Gastrocnemius medialis (tissue), 4 donors: ENCODE measurements at regions not wholly inside any gene's neighbourhood (a gene's known extent, or its start where the extent isn't known, plus 50 kb on each side); places are given as distances from the start of the nearest gene placed in this dataset.

ENCODE experiments used
- ATAC-seq, 2 donors: fragments of 150-250 bp; one replicate each; pipeline ENCODE4 v1.9.1; 2016
- DNase-seq, 2 donors: peaks; one replicate each; pipeline ENCODE4 v3.0.0-alpha.2; 2019
- H3K27ac ChIP-seq, 4 donors: fragments of 200-600 bp; sonication (generic); 1 replicate in 1 of 4; 2 replicates in 3 of 4; pipeline ENCODE4 v1.5.1; 2016 to 2018; ENCODE audit warnings: mild to moderate bottlenecking in 2 of 4, moderate library complexity in 1 of 4
- H3K27me3 ChIP-seq, 3 donors: fragments of 200-600 bp; sonication (generic) in 2 of 3; 1 replicate in 1 of 3; 2 replicates in 2 of 3; pipeline versions ENCODE4 v1.5.1 to v1.6.0; 2016 to 2019; ENCODE audit warnings: mild to moderate bottlenecking in 1 of 3, moderate library complexity in 1 of 3
- H3K36me3 ChIP-seq, 2 donors: fragments of 200-600 bp; sonication (generic) in 1 of 2; one replicate each; pipeline ENCODE4 v1.5.1; 2017 to 2018
- H3K4me1 ChIP-seq, 2 donors: fragments of 200-600 bp; sonication (generic) in 1 of 2; one replicate each; pipeline ENCODE4 v1.5.1; 2016 to 2017; ENCODE audit warnings: mild to moderate bottlenecking in 2 of 2
- H3K4me3 ChIP-seq, 4 donors: fragments of 200-600 bp; sonication (generic) in 3 of 4; 1 replicate in 1 of 4; 2 replicates in 3 of 4; pipeline ENCODE4 v1.5.1; 2016 to 2019; ENCODE audit warnings: mild to moderate bottlenecking in 2 of 4
- H3K9me3 ChIP-seq, 3 donors: fragments of 200-600 bp; sonication (generic) in 2 of 3; 1 replicate in 1 of 3; 2 replicates in 2 of 3; pipeline ENCODE4 v1.5.1; 2016 to 2019
- POLR2A ChIP-seq, 2 donors: fragments of 450-650 bp; IDR thresholded peaks; one replicate each; pipeline ENCODE4 v1.6.1; 2017; ENCODE audit warnings: antibody characterized with exemption in 2 of 2, mild to moderate bottlenecking in 2 of 2, moderate library complexity in 2 of 2
- in situ Hi-C, 4 donors: fragments of 200-750 bp; cut with MboI; loops; one replicate each; pipeline versions ENCODE4 v1.15.0 to v1.8.0; 2017; ENCODE audit warnings: low sequenced_read_pairs in 4 of 4
- intact Hi-C: fragments of 100-400 bp; cut with DNase I; formaldehyde crosslinking; loops from one replicate; pipeline ENCODE4 v1.15.1; 2023; ENCODE audit warnings: low total_unique reads
- TF ChIP-seq, protein P1 (sequence below), 5 experiments: fragments of 450-650 bp in 3 of 5; fragments of 200-600 bp in 2 of 5; sonication (generic) in 2 of 5; IDR thresholded peaks in 4 of 5; conservative IDR thresholded peaks in 1 of 5; 1 replicate in 4 of 5; 2 replicates in 1 of 5; pipeline ENCODE4 v1.5.1; 2016 to 2019; ENCODE audit warnings: antibody characterized with exemption in 5 of 5, mild to moderate bottlenecking in 3 of 5, moderate library complexity in 3 of 5

DNA sequence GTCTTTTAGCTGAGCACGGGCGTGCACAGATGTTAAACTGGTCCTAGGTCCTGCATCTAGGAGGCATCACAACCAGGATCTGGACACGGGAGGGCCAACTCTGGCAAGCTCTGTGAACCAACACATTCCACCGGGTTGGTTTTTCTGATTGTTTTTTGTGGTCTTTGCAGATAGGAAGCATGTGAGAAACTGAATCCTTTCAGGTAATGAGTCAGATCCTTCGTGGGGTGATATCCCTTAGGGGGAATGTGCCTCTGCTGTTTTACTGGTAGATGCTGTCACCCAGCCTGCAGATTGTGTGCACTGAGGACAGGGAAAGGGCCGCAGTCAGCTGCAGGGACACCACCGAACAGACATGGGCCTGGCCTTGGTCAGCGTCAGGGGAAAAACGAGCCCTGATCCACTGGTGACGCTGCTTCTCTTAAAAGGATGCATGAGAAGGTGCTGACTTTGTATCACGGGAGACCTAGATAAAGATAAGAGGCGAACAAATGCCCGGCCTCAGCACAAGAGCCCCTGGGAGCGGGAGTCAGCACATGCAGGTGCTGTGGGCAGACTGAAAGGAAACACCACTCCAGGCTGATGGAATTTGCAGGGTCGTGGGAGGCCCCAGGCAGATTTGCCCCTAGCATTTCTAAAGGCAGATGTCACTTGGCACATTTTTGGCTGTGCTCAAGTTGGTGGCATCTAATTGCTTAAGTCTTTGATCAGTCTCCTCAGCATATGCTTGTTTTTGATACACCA is 51.1 kb downstream of the DOP1B start:
- Histone ChIP-seq H3K27ac (no peak overlapping the region), H3K4me3 (no peak overlapping the region), H3K27me3 (no peaks in the 10 kb centered on the region), H3K9me3 (no peaks in the 10 kb centered on the region), H3K36me3 (peaks cover 0 to 11% of the 10 kb centered on the region in 2 donors), H3K4me1 (peaks cover 16 to 24% of the 10 kb centered on the region in 2 donors)
- TF ChIP-seq POLR2A (IDR thresholded peaks at IDR 0.05), result no peak
- TF ChIP-seq, protein P1, sequence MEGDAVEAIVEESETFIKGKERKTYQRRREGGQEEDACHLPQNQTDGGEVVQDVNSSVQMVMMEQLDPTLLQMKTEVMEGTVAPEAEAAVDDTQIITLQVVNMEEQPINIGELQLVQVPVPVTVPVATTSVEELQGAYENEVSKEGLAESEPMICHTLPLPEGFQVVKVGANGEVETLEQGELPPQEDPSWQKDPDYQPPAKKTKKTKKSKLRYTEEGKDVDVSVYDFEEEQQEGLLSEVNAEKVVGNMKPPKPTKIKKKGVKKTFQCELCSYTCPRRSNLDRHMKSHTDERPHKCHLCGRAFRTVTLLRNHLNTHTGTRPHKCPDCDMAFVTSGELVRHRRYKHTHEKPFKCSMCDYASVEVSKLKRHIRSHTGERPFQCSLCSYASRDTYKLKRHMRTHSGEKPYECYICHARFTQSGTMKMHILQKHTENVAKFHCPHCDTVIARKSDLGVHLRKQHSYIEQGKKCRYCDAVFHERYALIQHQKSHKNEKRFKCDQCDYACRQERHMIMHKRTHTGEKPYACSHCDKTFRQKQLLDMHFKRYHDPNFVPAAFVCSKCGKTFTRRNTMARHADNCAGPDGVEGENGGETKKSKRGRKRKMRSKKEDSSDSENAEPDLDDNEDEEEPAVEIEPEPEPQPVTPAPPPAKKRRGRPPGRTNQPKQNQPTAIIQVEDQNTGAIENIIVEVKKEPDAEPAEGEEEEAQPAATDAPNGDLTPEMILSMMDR (IDR thresholded peaks at IDR 0.05 in 4 of 5, conservative IDR thresholded peaks at IDR 0.05 in 1 of 5), result no peak
- ATAC-seq, result no peak
- in situ Hi-C loops, result no loop called here
- intact Hi-C loops, result no loop called here
- no peak for DNase-seq

DNA sequence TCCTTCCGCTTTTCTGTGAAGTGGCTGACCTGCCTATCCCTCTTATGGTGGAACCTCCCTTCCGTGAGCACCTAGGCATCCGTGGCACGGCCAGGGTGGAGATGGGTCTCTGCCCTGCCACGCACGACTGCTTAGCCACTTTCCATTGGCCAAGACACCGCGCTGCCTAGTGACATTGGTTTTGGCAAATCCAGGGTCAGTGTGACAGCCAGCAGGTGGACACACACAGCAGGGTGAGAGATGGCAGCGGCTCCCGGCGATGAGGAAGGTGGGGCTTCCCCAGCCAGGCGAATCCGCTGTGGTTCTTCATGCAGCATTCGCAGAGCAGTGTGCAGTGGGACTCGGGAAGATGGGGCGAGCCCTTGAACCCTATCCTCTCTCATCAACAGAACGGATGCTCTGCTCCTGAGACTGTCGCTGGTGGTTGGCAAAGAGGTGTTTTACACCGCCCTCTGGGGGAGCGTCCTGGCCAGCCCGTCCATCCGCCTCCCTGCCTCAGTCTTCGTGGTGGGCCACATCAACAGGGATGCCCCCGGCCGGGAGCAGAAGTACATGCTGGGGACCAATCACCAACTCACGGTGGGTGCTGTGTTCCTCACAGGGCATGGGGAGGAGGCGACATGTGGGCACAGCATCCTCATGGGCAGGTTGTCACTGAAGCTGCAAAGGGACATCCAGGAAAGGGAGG is 51.8 kb downstream of the DOP1B start:
- H3K27ac ChIP-seq, result no peak overlapping the region
- H3K4me1 ChIP-seq, result peaks cover 9 to 17% of the 10 kb centered on the region in 2 donors
- in situ Hi-C loops (no loop called here), intact Hi-C loops (loop anchor here (1.0 kb wide), 1 partner anchor 67 kb away; no protein-coding TSS in a partner anchor)
- H3K9me3 ChIP-seq, result no peaks in the 10 kb centered on the region
- DNase-seq (no peak), ATAC-seq (no peak)
- no peak overlapping the region for H3K4me3 ChIP-seq
- H3K36me3 ChIP-seq, result peaks cover 0 to 14% of the 10 kb centered on the region in 2 donors
- TF ChIP-seq, protein P1 (IDR thresholded peaks at IDR 0.05 in 4 of 5, conservative IDR thresholded peaks at IDR 0.05 in 1 of 5), result no peak
- no peak for TF ChIP-seq POLR2A (IDR thresholded peaks at IDR 0.05)
- no peaks in the 10 kb centered on the region for H3K27me3 ChIP-seq

DNA sequence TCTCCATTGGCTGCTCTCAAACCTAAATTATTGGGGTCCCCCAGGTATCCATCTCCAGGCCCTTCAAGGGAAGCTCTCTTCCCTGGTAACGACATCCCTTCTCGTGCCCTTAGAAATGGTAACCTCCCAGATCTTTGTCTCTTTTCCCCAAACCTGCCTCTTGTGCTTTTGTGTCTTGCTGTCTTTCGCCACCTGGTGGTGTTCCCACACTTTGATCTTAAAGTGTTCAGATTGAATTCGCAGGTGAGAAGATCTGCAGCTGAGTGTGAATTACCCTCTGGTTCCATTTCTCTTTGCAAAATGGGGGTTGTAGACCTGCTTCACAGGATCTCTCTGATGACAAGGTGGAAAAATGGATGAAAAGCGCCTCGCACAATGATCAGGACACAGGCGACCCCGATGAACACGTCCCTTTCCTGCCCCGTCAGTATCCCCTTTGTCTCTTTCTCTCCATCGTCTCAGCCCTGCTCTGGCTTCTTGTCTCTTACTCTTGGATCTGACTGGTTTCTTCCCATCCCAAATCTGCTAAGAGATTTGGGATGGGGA is 53.1 kb downstream of the DOP1B start:
- no peak for TF ChIP-seq POLR2A (IDR thresholded peaks at IDR 0.05)
- TF ChIP-seq, protein P1 (IDR thresholded peaks at IDR 0.05 in 4 of 5, conservative IDR thresholded peaks at IDR 0.05 in 1 of 5), result peak; percentile 14 to 68 (median 60)
- in situ Hi-C loops, result loop anchor here in 3 of 4 donors (5.0 kb wide), 3 partner anchors 57 to 72 kb away; partner anchors contain the start of gene CBR3 (in 1 of the 3)
- peaks cover 0 to 8% of the 10 kb centered on the region in 2 donors for H3K4me1 ChIP-seq
- ATAC-seq (no peak), DNase-seq (no peak)
- no peak overlapping the region for H3K4me3 ChIP-seq
- no peak overlapping the region for H3K27ac ChIP-seq
- peaks cover 0 to 23% of the 10 kb centered on the region in 2 donors for H3K36me3 ChIP-seq
- H3K9me3 ChIP-seq, result no peaks in the 10 kb centered on the region
- H3K27me3 ChIP-seq, result no peaks in the 10 kb centered on the region
- intact Hi-C loops, result loop anchor here (1.0 kb wide), 1 partner anchor 68 kb away; no protein-coding TSS in a partner anchor

DNA sequence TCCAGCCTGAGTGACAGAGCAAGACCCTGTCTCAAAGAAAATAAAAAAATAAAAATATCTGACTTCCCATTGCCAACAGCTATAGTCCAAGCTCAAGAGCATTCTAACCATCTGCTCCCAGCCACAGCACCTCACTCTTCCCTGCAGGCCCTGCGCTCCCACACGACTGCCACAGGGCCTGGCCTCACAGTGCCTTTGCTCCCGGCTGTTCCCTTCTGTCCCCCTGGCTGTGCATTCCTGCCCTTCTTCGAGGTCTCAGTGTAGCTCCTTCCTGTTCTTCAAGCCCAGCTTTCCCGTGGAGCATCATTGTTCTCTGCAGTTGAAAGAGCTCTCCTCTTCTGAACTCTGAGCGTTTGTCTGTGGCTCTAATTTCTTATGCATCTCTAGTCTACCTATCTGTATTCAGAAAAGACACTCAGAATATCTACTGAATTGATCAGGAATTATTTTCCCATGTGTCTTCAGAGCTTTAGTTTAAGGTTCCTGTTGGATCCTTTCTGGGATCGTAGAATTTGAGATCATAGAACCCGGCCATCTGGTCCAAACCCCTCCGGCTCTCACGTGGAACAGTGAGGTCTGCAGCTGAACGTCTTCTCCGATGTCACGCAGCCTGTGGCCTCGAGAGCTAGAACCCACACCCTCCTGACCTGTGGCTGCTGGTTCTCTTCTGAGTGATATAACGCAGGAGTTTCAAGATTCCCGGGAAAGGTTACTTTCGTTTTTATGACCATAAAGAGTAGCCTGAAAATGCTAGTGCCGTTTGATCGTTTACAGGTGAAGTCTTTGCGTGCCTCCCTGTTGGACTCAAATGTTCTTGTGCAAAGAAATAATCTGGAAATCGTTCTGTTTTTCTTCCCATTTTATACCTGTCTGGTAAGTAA is 54.4 kb downstream of the DOP1B start:
- Histone ChIP-seq H3K27ac (no peak overlapping the region), H3K4me3 (no peak overlapping the region), H3K36me3 (peaks cover 0 to 30% of the 10 kb centered on the region in 2 donors), H3K9me3 (no peaks in the 10 kb centered on the region), H3K27me3 (no peaks in the 10 kb centered on the region), H3K4me1 (no peaks in the 10 kb centered on the region)
- ATAC-seq (no peak), DNase-seq (no peak)
- intact Hi-C loops, result no loop called here
- TF ChIP-seq POLR2A (IDR thresholded peaks at IDR 0.05), result no peak
- TF ChIP-seq, protein P1 (IDR thresholded peaks at IDR 0.05 in 4 of 5, conservative IDR thresholded peaks at IDR 0.05 in 1 of 5), result no peak
- in situ Hi-C loops, result loop anchor here in 3 of 4 donors (5.0 kb wide), 3 partner anchors 59 to 74 kb away; partner anchors contain the start of gene CBR3 (in 1 of the 3)
